Muscle layer of colon (tissue), 2 donors: ENCODE measurements at regions not wholly inside any gene's neighbourhood (a gene's known extent, or its start where the extent isn't known, plus 50 kb on each side); places are given as distances from the start of the nearest gene placed in this dataset.

Experiments used
- H3K27ac ChIP-seq: one replicate; pipeline ENCODE4 v1.7.0; 2013; ENCODE audit warnings: low read depth, mild to moderate bottlenecking, low read length, moderate library complexity
- H3K27me3 ChIP-seq, 2 donors: one replicate each; pipeline ENCODE4 v1.7.0; 2013; ENCODE audit warnings: low read length in 2 of 2, mild to moderate bottlenecking in 2 of 2; ENCODE audit not compliant: insufficient read depth in 2 of 2, control insufficient read depth in 1 of 2
- H3K36me3 ChIP-seq: one replicate; pipeline ENCODE4 v1.7.0; 2013; ENCODE audit warnings: mild to moderate bottlenecking, low read length; ENCODE audit not compliant: insufficient read depth
- H3K4me1 ChIP-seq: one replicate; pipeline ENCODE4 v1.7.0; 2013; ENCODE audit warnings: mild to moderate bottlenecking, low read length; ENCODE audit not compliant: insufficient read depth
- H3K4me3 ChIP-seq, 2 donors: one replicate each; pipeline ENCODE4 v1.7.0; 2013; ENCODE audit warnings: low read length in 2 of 2, low read depth in 1 of 2, mild to moderate bottlenecking in 1 of 2, moderate library complexity in 1 of 2
- H3K9ac ChIP-seq: one replicate; pipeline ENCODE4 v1.7.0; 2013; ENCODE audit warnings: low read length
- H3K9me3 ChIP-seq: one replicate; pipeline ENCODE4 v1.7.0; 2013; ENCODE audit warnings: mild to moderate bottlenecking, low read length
- donor health status: abdominal sarcoma.
- donor health status: Adenocarcinoma of cecum.

DNA sequence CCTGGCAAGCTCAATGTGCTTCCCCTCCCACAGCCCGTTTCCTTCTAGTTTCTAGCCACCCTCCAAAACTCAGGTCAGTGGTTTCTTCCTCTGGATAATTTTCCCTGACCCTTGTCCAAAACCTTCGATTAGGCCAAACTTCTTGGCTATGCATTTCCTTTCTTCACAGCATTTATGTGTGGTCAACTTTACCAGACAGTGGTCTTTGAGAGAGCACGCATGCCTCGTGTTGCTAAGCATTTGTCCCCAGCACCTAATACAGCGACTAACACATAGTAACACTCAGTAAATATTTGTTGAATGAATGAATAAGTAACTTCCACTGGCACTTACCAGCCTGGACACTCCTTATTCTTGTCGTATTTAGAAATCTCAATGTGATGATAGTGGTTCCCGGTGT lies 610.7 kb downstream of the PLPP3 start:
- no peak overlapping the region for H3K27ac ChIP-seq
- no peak overlapping the region for H3K4me3 ChIP-seq
- no peaks in the 10 kb centered on the region for H3K36me3 ChIP-seq
- H3K9me3 ChIP-seq: no peaks in the 10 kb centered on the region
- no peak overlapping the region for H3K9ac ChIP-seq
- H3K4me1 ChIP-seq: no peaks in the 10 kb centered on the region
- H3K27me3 ChIP-seq: no peaks in the 10 kb centered on the region

DNA sequence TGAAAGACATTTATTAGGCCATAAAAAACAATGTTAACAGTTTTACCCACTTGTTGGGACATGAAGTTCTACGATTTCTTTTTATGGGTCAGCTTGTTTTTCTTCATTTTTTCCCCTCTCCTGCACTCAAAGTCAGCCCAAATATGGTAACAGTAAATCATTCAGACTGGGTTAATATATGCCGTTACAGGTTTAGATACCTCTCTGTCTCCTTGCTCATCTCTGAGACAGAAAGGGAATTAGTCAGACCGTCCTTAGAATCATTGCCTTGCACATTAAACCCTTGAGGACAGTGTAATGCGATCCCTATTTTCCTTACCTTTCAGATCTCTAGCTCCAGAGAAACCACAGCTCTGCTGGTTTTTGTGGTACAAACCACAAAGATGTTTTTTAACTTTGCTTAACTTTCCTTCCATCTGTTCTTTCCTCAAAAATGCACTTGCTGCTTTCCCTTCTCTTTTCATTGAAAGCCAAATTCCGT lies 613.3 kb downstream of the PLPP3 start:
- no peaks in the 10 kb centered on the region for H3K36me3 ChIP-seq
- no peak overlapping the region for H3K4me3 ChIP-seq
- no peak overlapping the region for H3K27ac ChIP-seq
- H3K4me1 ChIP-seq: no peaks in the 10 kb centered on the region
- H3K9ac ChIP-seq: no peak overlapping the region
- no peaks in the 10 kb centered on the region for H3K9me3 ChIP-seq
- no peaks in the 10 kb centered on the region for H3K27me3 ChIP-seq

DNA sequence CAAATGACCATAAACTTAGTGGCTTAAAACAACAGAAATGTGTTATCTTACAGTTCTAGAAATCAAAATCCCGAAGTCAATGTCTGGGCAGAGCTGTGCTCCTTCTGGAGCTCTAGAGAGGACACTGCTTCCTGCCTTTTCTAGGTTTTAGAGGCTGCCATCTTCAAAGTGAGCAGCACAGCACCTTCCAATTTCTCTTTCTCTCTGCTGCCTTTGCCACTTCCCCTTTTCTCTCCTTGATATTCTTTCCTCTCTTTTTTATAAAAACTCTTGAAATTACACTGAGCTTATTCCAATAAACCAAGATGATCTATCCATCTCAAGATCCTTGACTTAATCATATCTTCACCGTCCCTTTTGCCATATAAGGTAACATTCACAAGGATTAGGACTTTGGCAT lies 616.9 kb downstream of the PLPP3 start:
- Histone ChIP-seq H3K4me1 (no peaks in the 10 kb centered on the region), H3K4me3 (no peak overlapping the region), H3K27ac (no peak overlapping the region), H3K9me3 (no peaks in the 10 kb centered on the region), H3K27me3 (no peaks in the 10 kb centered on the region), H3K36me3 (no peaks in the 10 kb centered on the region), H3K9ac (no peak overlapping the region)

DNA sequence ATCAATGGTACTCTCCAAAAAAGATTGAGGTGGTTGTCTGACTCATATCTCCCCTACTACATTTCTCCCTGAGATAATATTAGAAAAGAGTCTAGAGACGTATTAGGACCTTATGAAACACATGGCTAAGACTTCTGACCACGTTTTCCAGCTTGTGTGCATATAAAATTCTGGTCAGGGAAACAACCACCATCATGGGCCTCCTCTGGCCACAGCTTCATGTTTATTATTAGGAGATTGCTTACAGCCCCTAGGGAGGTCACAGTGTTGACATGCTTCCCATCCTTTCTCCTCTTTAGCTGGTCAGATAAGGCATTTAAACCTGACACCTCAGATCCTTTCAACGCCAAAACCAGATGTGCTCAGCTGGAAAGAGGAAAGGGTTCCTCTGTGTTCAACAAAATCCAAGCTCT lies 620.2 kb downstream of the PLPP3 start:
- H3K4me3 ChIP-seq: no peak overlapping the region
- H3K27me3 ChIP-seq: no peaks in the 10 kb centered on the region
- no peaks in the 10 kb centered on the region for H3K36me3 ChIP-seq
- H3K9me3 ChIP-seq: no peaks in the 10 kb centered on the region
- no peak overlapping the region for H3K27ac ChIP-seq
- no peak overlapping the region for H3K9ac ChIP-seq
- no peaks in the 10 kb centered on the region for H3K4me1 ChIP-seq

DNA sequence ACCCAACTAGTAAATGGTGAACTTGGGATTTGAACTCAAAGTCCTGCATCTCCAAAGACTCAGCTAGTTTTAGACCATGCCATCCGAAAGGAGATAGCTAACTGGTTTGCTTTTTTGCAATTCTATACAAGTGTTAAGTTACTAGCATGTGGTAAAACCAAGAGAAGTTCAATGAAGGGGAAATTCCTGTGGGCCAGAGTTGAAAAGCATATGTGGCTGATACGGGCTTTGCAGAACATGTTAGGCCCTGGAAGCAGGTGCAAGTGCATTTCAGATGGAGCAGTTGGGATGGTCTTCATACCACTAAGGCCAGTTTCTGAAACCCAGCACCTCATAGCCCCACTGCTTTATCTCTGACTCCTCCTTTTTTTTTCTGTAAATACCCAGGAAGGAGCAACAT lies 620.9 kb downstream of the PLPP3 start:
- no peak overlapping the region for H3K27ac ChIP-seq
- no peak overlapping the region for H3K4me3 ChIP-seq
- no peak overlapping the region for H3K9ac ChIP-seq
- H3K36me3 ChIP-seq: no peaks in the 10 kb centered on the region
- H3K4me1 ChIP-seq: no peaks in the 10 kb centered on the region
- no peaks in the 10 kb centered on the region for H3K9me3 ChIP-seq
- H3K27me3 ChIP-seq: no peaks in the 10 kb centered on the region

DNA sequence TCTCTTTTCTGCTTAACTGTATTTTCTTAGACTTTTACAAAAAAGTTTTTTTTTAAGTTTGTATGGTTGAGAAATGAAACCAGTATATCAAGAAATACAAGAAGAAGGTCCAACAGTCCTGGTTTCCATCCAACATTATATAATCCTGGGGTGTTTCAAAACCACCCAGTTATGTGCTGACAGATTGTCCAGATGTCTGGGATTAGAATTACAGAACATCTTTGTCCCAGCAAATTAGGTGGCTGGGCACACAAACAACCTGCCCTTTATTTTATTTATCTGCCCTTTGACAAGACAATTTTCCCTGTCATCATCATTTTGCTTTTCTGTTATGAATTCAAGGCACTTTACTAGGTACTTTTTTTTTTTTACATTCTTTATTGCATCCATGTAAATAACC lies 622.1 kb downstream of the PLPP3 start:
- no peaks in the 10 kb centered on the region for H3K4me1 ChIP-seq
- no peaks in the 10 kb centered on the region for H3K9me3 ChIP-seq
- no peak overlapping the region for H3K27ac ChIP-seq
- no peak overlapping the region for H3K9ac ChIP-seq
- H3K36me3 ChIP-seq: no peaks in the 10 kb centered on the region
- H3K4me3 ChIP-seq: no peak overlapping the region
- H3K27me3 ChIP-seq: no peaks in the 10 kb centered on the region

DNA sequence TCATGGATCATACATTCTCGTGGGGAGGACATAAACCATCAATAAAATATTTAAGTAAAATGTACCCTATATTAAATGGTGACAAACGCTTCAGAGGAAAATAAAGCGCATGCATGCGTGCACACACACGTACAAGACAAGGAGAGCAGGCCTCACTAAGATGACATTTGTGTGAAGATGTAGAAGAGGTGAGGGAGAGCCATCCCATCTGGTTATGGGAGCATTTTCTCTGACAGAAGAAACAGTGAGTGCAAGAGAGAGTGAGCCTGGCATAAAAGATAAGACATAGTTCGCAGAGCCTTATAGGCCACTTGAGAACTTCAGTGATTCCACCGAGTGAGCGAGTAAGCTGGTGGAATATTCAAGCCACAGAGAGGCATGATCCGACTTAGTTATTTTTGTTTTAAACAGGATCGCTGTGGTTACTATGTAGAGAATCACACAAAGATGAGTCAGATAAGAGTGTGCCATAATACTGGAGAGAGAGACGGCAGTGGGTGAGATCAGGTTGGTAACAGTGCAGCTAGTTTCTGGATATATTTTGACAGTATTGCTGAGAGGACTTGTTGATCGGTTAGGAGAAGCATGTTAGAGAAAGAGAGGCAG lies 624.2 kb downstream of the PLPP3 start:
- Histone ChIP-seq H3K9ac (no peak overlapping the region), H3K27me3 (no peaks in the 10 kb centered on the region), H3K4me3 (no peak overlapping the region), H3K36me3 (no peaks in the 10 kb centered on the region), H3K9me3 (no peaks in the 10 kb centered on the region), H3K4me1 (no peaks in the 10 kb centered on the region), H3K27ac (no peak overlapping the region)

DNA sequence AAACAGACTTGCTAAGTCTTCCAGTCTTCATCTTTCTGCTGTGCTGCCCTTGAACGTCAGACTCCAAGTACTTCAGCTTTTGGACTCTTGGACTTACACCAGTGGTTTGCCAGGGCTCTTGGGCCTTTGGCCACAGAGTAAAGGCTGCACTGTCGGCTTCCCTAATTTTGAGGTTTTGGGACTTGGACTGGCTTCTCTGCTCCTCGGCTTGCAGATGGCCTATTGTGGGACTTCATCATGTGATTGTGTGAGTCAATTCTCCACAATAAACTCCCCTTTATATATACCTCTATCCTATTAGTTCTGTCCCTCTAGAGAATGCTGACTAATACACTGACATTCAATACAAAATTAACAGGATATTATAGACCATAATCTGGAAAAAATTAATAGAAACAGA lies 628.1 kb downstream of the PLPP3 start:
- no peaks in the 10 kb centered on the region for H3K36me3 ChIP-seq
- no peaks in the 10 kb centered on the region for H3K9me3 ChIP-seq
- H3K27me3 ChIP-seq: no peaks in the 10 kb centered on the region
- no peak overlapping the region for H3K9ac ChIP-seq
- H3K4me3 ChIP-seq: no peak overlapping the region
- no peak overlapping the region for H3K27ac ChIP-seq
- H3K4me1 ChIP-seq: no peaks in the 10 kb centered on the region

DNA sequence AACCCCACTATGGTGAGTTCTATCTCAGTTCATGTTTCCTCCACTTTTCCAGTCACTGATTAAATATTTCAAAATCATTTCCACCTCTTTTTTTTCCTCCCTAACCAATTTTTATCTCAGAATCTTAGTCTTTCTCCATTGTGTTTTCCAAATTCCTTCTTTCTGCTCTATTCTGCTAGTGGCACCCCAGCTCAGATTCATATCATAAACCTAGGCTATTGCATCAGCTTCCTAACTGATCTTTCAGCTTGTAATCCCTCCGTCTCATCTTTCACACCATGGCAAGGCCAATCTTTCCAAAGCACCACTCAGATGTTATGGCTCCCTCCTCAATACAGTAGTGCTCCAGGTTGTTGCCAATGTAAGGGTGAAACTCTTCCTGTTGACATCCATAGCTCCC lies 631.9 kb downstream of the PLPP3 start:
- Histone ChIP-seq H3K27ac (no peak overlapping the region), H3K27me3 (no peaks in the 10 kb centered on the region), H3K36me3 (no peaks in the 10 kb centered on the region), H3K4me1 (peaks cover 4% of the 10 kb centered on the region), H3K9ac (no peak overlapping the region), H3K9me3 (no peaks in the 10 kb centered on the region), H3K4me3 (no peak overlapping the region)

DNA sequence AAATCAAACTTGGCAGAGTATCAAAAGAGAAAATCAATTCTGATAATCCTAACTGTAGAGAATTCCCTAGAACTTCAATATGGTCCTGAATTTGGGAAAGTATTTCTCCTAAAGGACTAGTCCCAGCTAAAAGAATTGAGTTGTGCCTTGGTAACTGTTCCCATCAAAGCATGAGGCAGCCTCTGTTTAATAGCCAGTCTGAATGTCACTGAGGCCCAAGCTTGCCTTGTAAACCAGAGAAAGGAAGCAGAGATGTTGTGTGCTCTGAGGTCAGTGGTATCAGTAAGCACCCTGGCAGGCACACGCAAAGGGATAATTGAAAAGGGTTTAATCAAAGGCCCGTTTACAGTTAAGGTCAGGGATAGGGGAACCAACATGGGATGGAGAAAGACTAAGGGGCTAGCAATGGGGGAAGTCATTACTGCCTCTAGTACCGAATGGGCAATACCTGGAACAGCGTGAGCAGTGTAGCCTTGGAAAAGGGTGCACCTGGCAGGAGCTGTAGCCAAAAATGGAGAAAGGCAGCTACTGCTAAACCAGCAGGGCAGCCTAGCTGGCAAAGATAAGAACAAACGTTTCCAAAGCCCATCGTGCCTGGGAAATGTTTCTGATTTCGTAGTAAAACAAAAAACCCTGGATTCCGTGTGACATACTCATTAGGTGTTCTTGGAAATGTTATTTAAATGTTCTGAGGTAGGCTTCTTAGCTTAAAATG lies 635.5 kb downstream of the PLPP3 start:
- peaks cover 4% of the 10 kb centered on the region for H3K4me1 ChIP-seq
- H3K4me3 ChIP-seq: no peak overlapping the region
- H3K36me3 ChIP-seq: no peaks in the 10 kb centered on the region
- H3K27me3 ChIP-seq: no peaks in the 10 kb centered on the region
- no peak overlapping the region for H3K9ac ChIP-seq
- H3K27ac ChIP-seq: no peak overlapping the region
- no peaks in the 10 kb centered on the region for H3K9me3 ChIP-seq

DNA sequence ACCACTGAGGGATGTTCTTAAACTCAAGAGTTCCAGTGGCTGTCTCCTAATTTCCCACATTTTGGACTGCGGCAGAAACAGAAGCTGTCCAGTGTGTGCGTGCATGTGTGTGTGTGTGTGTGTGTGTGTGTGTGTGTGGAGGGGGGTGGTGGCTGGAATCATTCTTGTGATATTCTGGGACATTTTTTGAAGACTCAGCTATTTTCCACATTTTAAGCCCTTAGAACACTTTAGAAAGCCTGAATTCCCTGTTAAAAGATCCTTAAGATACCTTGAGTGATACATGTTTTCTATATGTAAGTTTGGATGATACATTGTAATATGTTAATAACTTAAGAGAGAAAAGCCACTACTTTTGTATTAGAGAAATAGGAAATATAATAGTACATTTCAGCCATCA lies 636.4 kb downstream of the PLPP3 start:
- Histone ChIP-seq H3K36me3 (no peaks in the 10 kb centered on the region), H3K27me3 (no peaks in the 10 kb centered on the region), H3K4me1 (peaks cover 13% of the 10 kb centered on the region), H3K9me3 (no peaks in the 10 kb centered on the region), H3K27ac (no peak overlapping the region), H3K4me3 (no peak overlapping the region), H3K9ac (no peak overlapping the region)

DNA sequence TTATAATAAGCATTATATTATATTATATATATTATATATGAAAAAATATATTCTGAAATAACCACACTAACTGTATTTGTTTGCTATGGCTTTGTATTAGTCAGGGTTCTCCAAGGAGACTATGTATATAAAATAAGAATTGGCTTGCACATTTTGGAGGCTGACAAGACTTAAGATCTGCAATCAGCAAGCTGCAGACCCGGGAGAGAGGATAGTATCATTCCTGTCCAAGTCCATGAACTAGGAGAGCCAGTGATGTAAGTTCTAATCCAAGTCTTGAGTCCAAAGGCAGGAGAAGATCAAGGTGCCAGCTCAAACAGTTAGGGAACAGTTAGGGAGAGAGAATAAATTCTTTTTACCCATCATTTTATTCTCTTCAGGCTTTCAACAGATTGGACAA lies 639.5 kb downstream of the PLPP3 start:
- H3K9ac ChIP-seq: no peak overlapping the region
- no peaks in the 10 kb centered on the region for H3K27me3 ChIP-seq
- no peaks in the 10 kb centered on the region for H3K36me3 ChIP-seq
- peaks cover 15% of the 10 kb centered on the region for H3K4me1 ChIP-seq
- no peak overlapping the region for H3K27ac ChIP-seq
- H3K9me3 ChIP-seq: no peaks in the 10 kb centered on the region
- no peak overlapping the region for H3K4me3 ChIP-seq
